Spleen (tissue), 11 donors: ENCODE measurements at regions not wholly inside any gene's neighbourhood (a gene's known extent, or its start where the extent isn't known, plus 50 kb on each side); places are given as distances from the start of the nearest gene placed in this dataset.
"Not testable (repeated sequence)": the region's sequence is repeated elsewhere in the genome, so short reads cannot be mapped to it uniquely, and the experiment has no call there.

Experiments used
- DNase-seq: peaks from one replicate; pipeline ENCODE4 v3.0.0-alpha.2; 2020
- H3K27ac ChIP-seq, 8 donors: fragments of 200-600 bp; sonication (generic) in 7 of 8; 1 replicate in 4 of 8; 2 replicates in 4 of 8; pipeline versions ENCODE4 v1.5.0 to v1.8.0; 2016 to 2021; ENCODE audit warnings: inconsistent platforms in 4 of 8, mild to moderate bottlenecking in 4 of 8, moderate library complexity in 1 of 8
- H3K27me3 ChIP-seq, 7 donors: fragments of 200-600 bp; sonication (generic) in 6 of 7; replicated peaks in 1 of 7; 1 replicate in 4 of 7; 2 replicates in 3 of 7; pipeline versions ENCODE4 v1.5.0 to v1.8.0; 2016 to 2021; ENCODE audit warnings: inconsistent platforms in 3 of 7, mild to moderate bottlenecking in 1 of 7
- H3K36me3 ChIP-seq, 6 donors: fragments of 200-600 bp; sonication (generic) in 5 of 6; 1 replicate in 4 of 6; 2 replicates in 2 of 6; pipeline versions ENCODE4 v1.5.0 to v1.8.0; 2016 to 2021; ENCODE audit warnings: inconsistent platforms in 2 of 6
- H3K4me1 ChIP-seq, 6 donors: fragments of 200-600 bp; sonication (generic) in 5 of 6; 1 replicate in 3 of 6; 2 replicates in 3 of 6; pipeline versions ENCODE4 v1.5.0 to v1.8.0; 2016 to 2021; ENCODE audit warnings: inconsistent platforms in 3 of 6
- H3K4me3 ChIP-seq, 8 donors: fragments of 200-600 bp; sonication (generic) in 7 of 8; 1 replicate in 4 of 8; 2 replicates in 4 of 8; pipeline versions ENCODE4 v1.5.0 to v1.8.0; 2016 to 2021; ENCODE audit warnings: inconsistent platforms in 4 of 8, mild to moderate bottlenecking in 4 of 8, moderate library complexity in 2 of 8
- H3K9me3 ChIP-seq, 8 donors: fragments of 200-600 bp; sonication (generic) in 7 of 8; 1 replicate in 4 of 8; 2 replicates in 4 of 8; pipeline versions ENCODE4 v1.5.0 to v1.8.0; 2016 to 2021; ENCODE audit warnings: inconsistent platforms in 4 of 8
- CTCF ChIP-seq, 11 experiments: fragments of 200-600 bp in 7 of 11; fragments of 450-650 bp in 4 of 11; sonication (generic) in 4 of 11; IDR thresholded peaks in 8 of 11; conservative IDR thresholded peaks in 3 of 11; 1 replicate in 7 of 11; 2 replicates in 4 of 11; pipeline versions ENCODE4 v1.4.0 to v1.8.0; 2016 to 2021; ENCODE audit warnings: antibody characterized with exemption in 11 of 11, inconsistent platforms in 4 of 11, mild to moderate bottlenecking in 1 of 11
- POLR2A ChIP-seq, 3 donors: fragments of 450-650 bp; IDR thresholded peaks; one replicate each; pipeline ENCODE4 v1.5.1; 2017; ENCODE audit warnings: antibody characterized with exemption in 3 of 3, mild to moderate bottlenecking in 1 of 3
- POLR2AphosphoS5 ChIP-seq, 3 donors: sonication (generic); formaldehyde crosslinking; IDR thresholded peaks; one replicate each; pipeline ENCODE4 v1.5.1; 2017; ENCODE audit warnings: antibody characterized with exemption in 3 of 3
- WGBS, 5 donors: extraction: QIAGEN DNeasy Blood & Tissue Kit in 3 of 5; methylation state at CpG; one replicate each; pipeline versions ENCODE4 v1.1.5 to v1.1.7; 2013 to 2018; 5-methylcytosine and 5-hydroxymethylcytosine counted together
- intact Hi-C: fragments of 100-400 bp; cut with DNase I; formaldehyde crosslinking; loops from one replicate; pipeline ENCODE4 v1.15.0; 2023; ENCODE audit warnings: low total_unique reads
- donor health status: healthy with polysubstance abuse.
- donor health status: DM: no; HTN: no; CAD: no; lungs with moderate emphysema.
- donor health status: DM: no; HTN: no; CAD: no.
- donor health status: Bipolar disorder and iron deficiency.
- donor health status: healthy.
- donor health status: DM: no; HTN: no; CAD: no.
- donor health status: DM: yes; HTN: yes; CAD: no.

- intact Hi-C loops, result no loop called here
- Histone ChIP-seq H3K27ac (no peak overlapping the region), H3K36me3 (no peaks in the 10 kb centered on the region), H3K27me3 (no peaks in the 10 kb centered on the region), H3K9me3 (peaks cover 0 to 7% (median 0%) of the 10 kb centered on the region in 8 donors), H3K4me1 (no peaks in the 10 kb centered on the region), H3K4me3 (no peak overlapping the region)
- no peak for TF ChIP-seq CTCF (IDR thresholded peaks at IDR 0.05 in 8 of 11, conservative IDR thresholded peaks at IDR 0.05 in 3 of 11)
- TF ChIP-seq POLR2A (IDR thresholded peaks at IDR 0.05), result no peak
- TF ChIP-seq POLR2AphosphoS5 (IDR thresholded peaks at IDR 0.05), result no peak
- 64 to 85% (median 83%) methylated on average over 2 of the region's 2 CpGs for WGBS, 5 donors
- no peak for DNase-seq
Observed at GRCh38 chr14:86780461-86780860, 1212.5 kb downstream of the GALC start.

GRCh38 chr14:86779416-86779815, 1213.6 kb downstream of the GALC start:
- intact Hi-C loops, result no loop called here
- WGBS, 5 donors, result 93 to 100% (median 96%) methylated on average over 1 of the region's 1 CpG
- no peak for DNase-seq

GRCh38 chr14:86777963-86778602, 1214.9 kb downstream of the GALC start:
- H3K36me3 ChIP-seq, result no peaks in the 10 kb centered on the region
- H3K4me1 ChIP-seq, result no peaks in the 10 kb centered on the region
- 80 to 90% (median 84%) methylated on average over 2 of the region's 2 CpGs for WGBS, 5 donors
- peaks cover 0 to 21% (median 0%) of the 10 kb centered on the region in 8 donors for H3K9me3 ChIP-seq
- DNase-seq, result no peak
- no peaks in the 10 kb centered on the region for H3K27me3 ChIP-seq
- no peak overlapping the region for H3K27ac ChIP-seq
- H3K4me3 ChIP-seq, result no peak overlapping the region
- intact Hi-C loops, result no loop called here
- TF ChIP-seq CTCF (IDR thresholded peaks at IDR 0.05 in 8 of 11, conservative IDR thresholded peaks at IDR 0.05 in 3 of 11) (no peak), POLR2AphosphoS5 (IDR thresholded peaks at IDR 0.05) (no peak), POLR2A (IDR thresholded peaks at IDR 0.05) (no peak)

More at GRCh38 chr14:86779416-86779815, 1213.6 kb downstream of the GALC start:
- no peak overlapping the region for H3K4me3 ChIP-seq
- peaks cover 0 to 14% (median 0%) of the 10 kb centered on the region in 8 donors for H3K9me3 ChIP-seq
- no peak for TF ChIP-seq POLR2A (IDR thresholded peaks at IDR 0.05)
- TF ChIP-seq POLR2AphosphoS5 (IDR thresholded peaks at IDR 0.05), result no peak
- TF ChIP-seq CTCF (IDR thresholded peaks at IDR 0.05 in 8 of 11, conservative IDR thresholded peaks at IDR 0.05 in 3 of 11), result no peak
- no peak overlapping the region for H3K27ac ChIP-seq
- H3K27me3 ChIP-seq, result no peaks in the 10 kb centered on the region
- H3K36me3 ChIP-seq, result no peaks in the 10 kb centered on the region
- no peaks in the 10 kb centered on the region for H3K4me1 ChIP-seq

GRCh38 chr14:86775896-86776295, 1217.1 kb downstream of the GALC start:
- H3K36me3 ChIP-seq, DNase-seq, H3K27me3 ChIP-seq, H3K4me3 ChIP-seq, intact Hi-C loops, H3K4me1 ChIP-seq, H3K27ac ChIP-seq: not testable (repeated sequence)
- WGBS, 5 donors, result 60 to 86% (median 67%) methylated on average over 3 of the region's 3 CpGs
- peaks cover 0 to 21% (median 2%) of the 10 kb centered on the region in 8 donors for H3K9me3 ChIP-seq
